DND-41 (cell line): ENCODE measurements at regions not wholly inside any gene's neighbourhood (a gene's known extent, or its start where the extent isn't known, plus 50 kb on each side); places are given as distances from the start of the nearest gene placed in this dataset.

Source experiments
- CTCF ChIP-seq: IDR thresholded peaks from 2 replicates; pipeline ENCODE4 v1.5.1; 2012; ENCODE audit warnings: borderline replicate concordance, low read length, moderate library complexity, mild to moderate bottlenecking; ENCODE audit not compliant: poor library complexity, severe bottlenecking; ENCODE audit errors: extremely low read depth
- EZH2 ChIP-seq: IDR thresholded peaks from 3 replicates; pipeline ENCODE4 v1.6.1; 2012; ENCODE audit warnings: borderline replicate concordance, low read depth, mild to moderate bottlenecking, moderate library complexity, low read length, inconsistent platforms; ENCODE audit not compliant: severe bottlenecking

- TF ChIP-seq CTCF, result no peak
- TF ChIP-seq EZH2, result no peak
Observed at GRCh38 chr1:94616506-94616905, 74.9 kb upstream of the F3 start.
